ENCODE measurements at regions not wholly inside any gene's neighbourhood (a gene's known extent, or its start where the extent isn't known, plus 50 kb on each side); places are given as distances from the start of the nearest gene placed in this dataset.
"Not testable (repeated sequence)": the region's sequence is repeated elsewhere in the genome, so short reads cannot be mapped to it uniquely, and the experiment has no call there.

GRCh38 chr3:153567011-153567410, 405.0 kb downstream of the RAP2B start:
- H3K4me2 ChIP-seq (ENCODE audit: low read length), result no peak overlapping the region

GRCh38 chr3:153567556-153567955, 405.5 kb downstream of the RAP2B start:
- Histone ChIP-seq H3K27ac (ENCODE audit: low read length) (no peak overlapping the region), H3K36me3 (replicated peaks; ENCODE audit: low read depth, low read length) (no peaks in the 10 kb centered on the region), H3K27me3 (ENCODE audit: low read depth, low read length) (no peaks in the 10 kb centered on the region), H4K20me1 (ENCODE audit: insufficient read depth, low read length) (no peaks in the 10 kb centered on the region), H3K79me2 (ENCODE audit: low read length) (no peaks in the 10 kb centered on the region), H3K9ac (ENCODE audit: low read length) (no peak overlapping the region), H3K9me3 (ENCODE audit: insufficient read depth, low read length) (peaks cover 4% of the 10 kb centered on the region; the same call in 1 of the 2 replicates), H2AFZ (ENCODE audit: low read depth, low read length) (no peak overlapping the region), H3K4me1 (ENCODE audit: low read length) (no peaks in the 10 kb centered on the region), H3K4me2 (ENCODE audit: low read length) (no peak overlapping the region), H3K4me3 (ENCODE audit: low read length) (no peak overlapping the region)
- TF ChIP-seq, protein P1, sequence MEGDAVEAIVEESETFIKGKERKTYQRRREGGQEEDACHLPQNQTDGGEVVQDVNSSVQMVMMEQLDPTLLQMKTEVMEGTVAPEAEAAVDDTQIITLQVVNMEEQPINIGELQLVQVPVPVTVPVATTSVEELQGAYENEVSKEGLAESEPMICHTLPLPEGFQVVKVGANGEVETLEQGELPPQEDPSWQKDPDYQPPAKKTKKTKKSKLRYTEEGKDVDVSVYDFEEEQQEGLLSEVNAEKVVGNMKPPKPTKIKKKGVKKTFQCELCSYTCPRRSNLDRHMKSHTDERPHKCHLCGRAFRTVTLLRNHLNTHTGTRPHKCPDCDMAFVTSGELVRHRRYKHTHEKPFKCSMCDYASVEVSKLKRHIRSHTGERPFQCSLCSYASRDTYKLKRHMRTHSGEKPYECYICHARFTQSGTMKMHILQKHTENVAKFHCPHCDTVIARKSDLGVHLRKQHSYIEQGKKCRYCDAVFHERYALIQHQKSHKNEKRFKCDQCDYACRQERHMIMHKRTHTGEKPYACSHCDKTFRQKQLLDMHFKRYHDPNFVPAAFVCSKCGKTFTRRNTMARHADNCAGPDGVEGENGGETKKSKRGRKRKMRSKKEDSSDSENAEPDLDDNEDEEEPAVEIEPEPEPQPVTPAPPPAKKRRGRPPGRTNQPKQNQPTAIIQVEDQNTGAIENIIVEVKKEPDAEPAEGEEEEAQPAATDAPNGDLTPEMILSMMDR (IDR thresholded peaks at IDR 0.05; ENCODE audit: low read depth, low read length), result no peak
- no peak for TF ChIP-seq EZH2phosphoT487 (IDR thresholded peaks at IDR 0.05; ENCODE audit: low read depth)

More at GRCh38 chr3:153567011-153567410, 405.0 kb downstream of the RAP2B start:
- Histone ChIP-seq H3K27ac (ENCODE audit: low read length) (no peak overlapping the region), H3K79me2 (ENCODE audit: low read length) (no peaks in the 10 kb centered on the region), H4K20me1 (ENCODE audit: insufficient read depth, low read length) (no peaks in the 10 kb centered on the region), H3K36me3 (replicated peaks; ENCODE audit: low read depth, low read length) (no peaks in the 10 kb centered on the region), H3K4me3 (ENCODE audit: low read length) (no peak overlapping the region), H3K4me1 (ENCODE audit: low read length) (no peaks in the 10 kb centered on the region), H3K9me3 (ENCODE audit: insufficient read depth, low read length) (peaks cover 4% of the 10 kb centered on the region; the same call in 1 of the 2 replicates), H3K27me3 (ENCODE audit: low read depth, low read length) (no peaks in the 10 kb centered on the region), H3K9ac (ENCODE audit: low read length) (no peak overlapping the region), H2AFZ (ENCODE audit: low read depth, low read length) (no peak overlapping the region)
- no peak for TF ChIP-seq EZH2phosphoT487 (IDR thresholded peaks at IDR 0.05; ENCODE audit: low read depth)

- not testable (repeated sequence) for H3K36me3 ChIP-seq (replicated peaks; ENCODE audit: low read depth, low read length); H3K4me1 ChIP-seq (ENCODE audit: low read length); H3K9me3 ChIP-seq (ENCODE audit: insufficient read depth, low read length); H3K79me2 ChIP-seq (ENCODE audit: low read length); H3K9ac ChIP-seq (ENCODE audit: low read length); H3K27ac ChIP-seq (ENCODE audit: low read length); H3K4me3 ChIP-seq (ENCODE audit: low read length); H2AFZ ChIP-seq (ENCODE audit: low read depth, low read length); H3K4me2 ChIP-seq (ENCODE audit: low read length); H3K27me3 ChIP-seq (ENCODE audit: low read depth, low read length); H4K20me1 ChIP-seq (ENCODE audit: insufficient read depth, low read length)
Measured at GRCh38 chr3:153570481-153570880, 408.5 kb downstream of the RAP2B start.

- Histone ChIP-seq H3K36me3 (replicated peaks; ENCODE audit: low read depth, low read length) (no peaks in the 10 kb centered on the region), H3K4me1 (ENCODE audit: low read length) (no peaks in the 10 kb centered on the region), H3K9ac (ENCODE audit: low read length) (no peak overlapping the region), H3K9me3 (ENCODE audit: insufficient read depth, low read length) (no peaks in the 10 kb centered on the region), H3K4me3 (ENCODE audit: low read length) (no peak overlapping the region), H3K79me2 (ENCODE audit: low read length) (no peaks in the 10 kb centered on the region), H2AFZ (ENCODE audit: low read depth, low read length) (no peak overlapping the region), H3K27ac (ENCODE audit: low read length) (no peak overlapping the region), H3K4me2 (ENCODE audit: low read length) (no peak overlapping the region), H4K20me1 (ENCODE audit: insufficient read depth, low read length) (no peaks in the 10 kb centered on the region), H3K27me3 (ENCODE audit: low read depth, low read length) (no peaks in the 10 kb centered on the region)
- no peak for TF ChIP-seq EZH2phosphoT487 (IDR thresholded peaks at IDR 0.05; ENCODE audit: low read depth)
- TF ChIP-seq, protein P1 (IDR thresholded peaks at IDR 0.05; ENCODE audit: low read depth, low read length), result no peak
Measured at GRCh38 chr3:153572165-153572564, 410.1 kb downstream of the RAP2B start.

- no peaks in the 10 kb centered on the region for H4K20me1 ChIP-seq (ENCODE audit: insufficient read depth, low read length)
- H3K27ac ChIP-seq (ENCODE audit: low read length), result no peak overlapping the region
- H3K4me1 ChIP-seq (ENCODE audit: low read length), result no peaks in the 10 kb centered on the region
- no peaks in the 10 kb centered on the region for H3K79me2 ChIP-seq (ENCODE audit: low read length)
- no peaks in the 10 kb centered on the region for H3K27me3 ChIP-seq (ENCODE audit: low read depth, low read length)
- H3K4me3 ChIP-seq (ENCODE audit: low read length), result no peak overlapping the region
- H3K9ac ChIP-seq (ENCODE audit: low read length), result no peak overlapping the region
- no peak overlapping the region for H3K4me2 ChIP-seq (ENCODE audit: low read length)
- H3K36me3 ChIP-seq (replicated peaks; ENCODE audit: low read depth, low read length), result no peaks in the 10 kb centered on the region
- H3K9me3 ChIP-seq (ENCODE audit: insufficient read depth, low read length), result no peaks in the 10 kb centered on the region
- TF ChIP-seq, protein P1 (IDR thresholded peaks at IDR 0.05; ENCODE audit: low read depth, low read length), result no peak
- no peak for TF ChIP-seq EZH2phosphoT487 (IDR thresholded peaks at IDR 0.05; ENCODE audit: low read depth)
- H2AFZ ChIP-seq (ENCODE audit: low read depth, low read length), result no peak overlapping the region
Measured at GRCh38 chr3:153572654-153573053, 410.6 kb downstream of the RAP2B start.
